SK-N-MC (cell line): ENCODE measurements at regions not wholly inside any gene's neighbourhood (a gene's known extent, or its start where the extent isn't known, plus 50 kb on each side); places are given as distances from the start of the nearest gene placed in this dataset.

Experiments
- DNase-seq: peaks from one replicate; pipeline ENCODE4 v3.0.0-alpha.2; 2011; ENCODE audit warnings: low read depth, low spot score
- H3K27ac ChIP-seq: fragments of 200-600 bp; sonication (generic); 2 replicates; pipeline ENCODE4 v1.5.1; 2016; ENCODE audit warnings: mixed run types
- H3K36me3 ChIP-seq: fragments of 200-600 bp; sonication (generic); 2 replicates; pipeline ENCODE4 v1.6.1; 2017; ENCODE audit warnings: antibody characterized with exemption, low read length, mixed read lengths; ENCODE audit not compliant: insufficient read depth
- H3K4me3 ChIP-seq: fragments of 200-600 bp; sonication (generic); 2 replicates; pipeline ENCODE4 v1.5.1; 2016
- H3K9ac ChIP-seq: fragments of 200-600 bp; sonication (generic); 2 replicates; pipeline ENCODE4 v1.8.0; 2017; ENCODE audit warnings: mixed run types, mixed read lengths; ENCODE audit not compliant: insufficient read length
- H3K9me3 ChIP-seq: fragments of 200-600 bp; sonication (generic); 2 replicates; pipeline ENCODE4 v1.6.1; 2017; ENCODE audit warnings: low read depth, mild to moderate bottlenecking, antibody characterized with exemption, low read length, moderate library complexity, mixed read lengths
- EZH2 ChIP-seq: fragments of 200-600 bp; sonication (generic); IDR thresholded peaks from one replicate; pipeline ENCODE4 v1.6.1; 2017; ENCODE audit warnings: antibody characterized with exemption
- FOXP2 ChIP-seq: optimal IDR thresholded peaks from 2 replicates; pipeline ENCODE3; 2011; ENCODE audit warnings: mild to moderate bottlenecking, moderate library complexity; ENCODE audit not compliant: insufficient read depth; ENCODE audit errors: extremely low read length, control extremely low read depth
- POLR2AphosphoS5 ChIP-seq: IDR thresholded peaks from 2 replicates; pipeline ENCODE4 v1.6.1; 2012; ENCODE audit warnings: mild to moderate bottlenecking, low read depth, low read length, borderline replicate concordance

DNA sequence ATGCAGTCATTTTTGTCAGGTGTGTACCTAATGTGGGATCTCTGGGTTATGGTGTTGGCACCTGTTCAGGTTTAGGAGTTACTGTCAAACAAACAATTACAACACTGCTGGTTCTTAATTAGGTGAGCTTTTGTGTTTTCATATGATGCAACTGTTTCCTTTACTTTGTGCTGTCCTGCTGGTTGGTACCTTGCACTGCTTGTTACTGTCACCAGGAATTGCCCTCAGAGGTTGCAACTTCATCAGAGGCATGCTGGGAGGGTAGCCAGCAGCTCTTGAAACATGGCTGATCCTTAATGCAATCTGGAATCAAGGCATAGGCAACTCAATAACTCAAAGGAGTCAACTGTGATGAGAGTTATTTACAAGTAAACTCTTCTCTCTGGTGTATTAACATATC is 400.3 kb downstream of the MIAT start:
- no peaks in the 10 kb centered on the region for H3K9me3 ChIP-seq
- no peaks in the 10 kb centered on the region for H3K36me3 ChIP-seq
- H3K9ac ChIP-seq, result no peak overlapping the region
- no peak overlapping the region for H3K27ac ChIP-seq
- TF ChIP-seq POLR2AphosphoS5, result no peak
- no peak for TF ChIP-seq FOXP2
- TF ChIP-seq EZH2, result no peak
- DNase-seq, result no peak
- H3K4me3 ChIP-seq, result no peak overlapping the region

- no peaks in the 10 kb centered on the region for H3K36me3 ChIP-seq
- TF ChIP-seq EZH2 (no peak), POLR2AphosphoS5 (no peak; the same call in 1 of the 2 replicates), FOXP2 (no peak)
These were observed 402.8 kb downstream of the MIAT start for GRCh38 chr22:27060190-27060589.

DNA sequence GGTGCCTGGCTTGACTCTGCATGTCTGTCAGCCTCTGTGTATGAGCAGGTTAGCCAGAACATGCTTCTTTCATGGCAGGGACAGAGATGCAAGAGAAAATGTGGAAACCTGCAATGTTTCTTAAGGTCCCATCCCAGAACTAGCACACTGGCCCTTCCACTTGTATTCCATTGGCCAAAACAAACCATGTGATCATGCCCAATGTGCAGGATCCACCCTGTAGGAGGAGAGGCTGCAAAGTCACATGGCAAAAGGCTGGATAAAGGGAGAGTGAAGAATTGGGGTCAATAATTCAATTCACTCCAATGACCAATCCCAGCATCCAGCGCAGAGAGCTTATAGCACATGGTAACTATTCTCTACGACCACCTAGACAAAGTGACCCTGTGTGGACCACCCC is 405.5 kb downstream of the MIAT start:
- H3K9me3 ChIP-seq, result no peaks in the 10 kb centered on the region
- H3K9ac ChIP-seq, result no peak overlapping the region
- H3K4me3 ChIP-seq, result no peak overlapping the region
- DNase-seq, result no peak
- no peaks in the 10 kb centered on the region for H3K36me3 ChIP-seq
- H3K27ac ChIP-seq, result no peak overlapping the region
- TF ChIP-seq EZH2 (no peak), POLR2AphosphoS5 (no peak), FOXP2 (no peak)

More at GRCh38 chr22:27060190-27060589, 402.8 kb downstream of the MIAT start:
- Histone ChIP-seq H3K9ac (no peak overlapping the region), H3K4me3 (peak overlapping the region; percentile 50), H3K9me3 (no peaks in the 10 kb centered on the region), H3K27ac (no peak overlapping the region)
- DNase-seq, result peak; percentile 78

- Histone ChIP-seq H3K4me3 (no peak overlapping the region), H3K9ac (no peak overlapping the region), H3K27ac (no peak overlapping the region), H3K9me3 (no peaks in the 10 kb centered on the region), H3K36me3 (no peaks in the 10 kb centered on the region)
- peak; percentile 39 for DNase-seq
- TF ChIP-seq POLR2AphosphoS5 (no peak), FOXP2 (no peak), EZH2 (no peak)
These were observed 406.0 kb downstream of the MIAT start for GRCh38 chr22:27063406-27063805.

GRCh38 chr22:27063841-27064240 is 406.5 kb downstream of the MIAT start:
- H3K27ac ChIP-seq, result no peak overlapping the region
- DNase-seq, result no peak
- no peaks in the 10 kb centered on the region for H3K36me3 ChIP-seq
- H3K9me3 ChIP-seq, result no peaks in the 10 kb centered on the region
- no peak for TF ChIP-seq POLR2AphosphoS5
- no peak for TF ChIP-seq FOXP2
- TF ChIP-seq EZH2, result no peak
- no peak overlapping the region for H3K9ac ChIP-seq
- H3K4me3 ChIP-seq, result no peak overlapping the region

DNA sequence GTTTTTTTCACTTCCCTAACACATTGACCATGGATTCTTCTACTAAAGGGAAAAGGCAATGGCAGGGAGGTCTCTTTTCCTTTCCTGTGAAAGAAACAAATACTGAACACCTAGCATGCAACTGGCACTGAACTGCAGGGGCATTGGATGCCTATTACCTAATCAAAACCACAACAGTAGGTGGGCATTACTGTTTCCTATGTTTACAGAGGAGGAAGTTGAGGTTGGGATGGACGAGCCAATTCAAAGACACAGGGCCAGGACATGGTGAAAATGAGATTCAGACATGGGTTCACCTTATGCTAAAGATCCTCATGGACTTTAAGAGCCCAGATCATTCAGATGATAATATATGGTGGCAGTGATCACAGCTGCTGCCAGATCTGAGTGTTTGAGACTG is 407.0 kb downstream of the MIAT start:
- no peak for TF ChIP-seq POLR2AphosphoS5
- no peak for TF ChIP-seq FOXP2
- no peak for TF ChIP-seq EZH2
- no peak for DNase-seq
- Histone ChIP-seq H3K9me3 (no peaks in the 10 kb centered on the region), H3K9ac (no peak overlapping the region), H3K36me3 (no peaks in the 10 kb centered on the region), H3K4me3 (no peak overlapping the region), H3K27ac (no peak overlapping the region)

GRCh38 chr22:27065279-27065678 is 407.9 kb downstream of the MIAT start:
- no peak overlapping the region for H3K4me3 ChIP-seq
- no peaks in the 10 kb centered on the region for H3K9me3 ChIP-seq
- H3K9ac ChIP-seq, result no peak overlapping the region
- H3K36me3 ChIP-seq, result no peaks in the 10 kb centered on the region
- TF ChIP-seq EZH2 (no peak), POLR2AphosphoS5 (no peak), FOXP2 (no peak)
- no peak for DNase-seq
- no peak overlapping the region for H3K27ac ChIP-seq

- Histone ChIP-seq H3K27ac (no peak overlapping the region), H3K36me3 (no peaks in the 10 kb centered on the region), H3K4me3 (no peak overlapping the region), H3K9ac (no peak overlapping the region), H3K9me3 (no peaks in the 10 kb centered on the region)
- TF ChIP-seq POLR2AphosphoS5 (no peak), EZH2 (no peak), FOXP2 (no peak)
- DNase-seq, result no peak
These were observed 409.5 kb downstream of the MIAT start for GRCh38 chr22:27066856-27067255.

DNA sequence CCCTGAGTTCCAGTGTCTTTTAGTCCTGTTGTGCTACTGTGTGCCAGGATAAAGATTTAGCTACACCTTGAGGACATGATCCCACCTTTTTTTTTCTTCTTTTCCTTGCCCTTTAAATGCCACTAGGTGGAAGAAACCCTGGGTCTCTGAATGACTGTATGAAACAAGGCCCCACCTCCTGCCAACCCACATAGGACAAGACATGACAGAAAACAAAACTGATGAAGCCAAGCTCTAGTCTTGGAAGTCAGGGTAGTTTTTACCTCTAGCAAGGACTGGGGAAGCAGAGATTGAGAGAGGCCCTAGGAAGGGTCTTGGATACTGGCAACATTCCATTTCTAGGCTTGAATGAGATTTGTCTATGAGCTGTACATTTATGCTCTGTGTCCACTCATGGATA is 410.7 kb downstream of the MIAT start:
- no peak for TF ChIP-seq FOXP2
- no peak for TF ChIP-seq EZH2
- TF ChIP-seq POLR2AphosphoS5, result no peak
- Histone ChIP-seq H3K9ac (no peak overlapping the region), H3K36me3 (no peaks in the 10 kb centered on the region), H3K4me3 (no peak overlapping the region), H3K27ac (no peak overlapping the region), H3K9me3 (no peaks in the 10 kb centered on the region)
- DNase-seq, result no peak
